ELF-1 (cell line): ENCODE measurements at regions not wholly inside any gene's neighbourhood (a gene's known extent, or its start where the extent isn't known, plus 50 kb on each side); places are given as distances from the start of the nearest gene placed in this dataset.
A peak's percentile ranks its signal among the peaks of the same experiment; 100 is the strongest.

Experiments used
- DNase-seq: peaks from one replicate; pipeline ENCODE4 v3.0.0-alpha.2; 2016; ENCODE audit warnings: low read depth, low spot score

DNA sequence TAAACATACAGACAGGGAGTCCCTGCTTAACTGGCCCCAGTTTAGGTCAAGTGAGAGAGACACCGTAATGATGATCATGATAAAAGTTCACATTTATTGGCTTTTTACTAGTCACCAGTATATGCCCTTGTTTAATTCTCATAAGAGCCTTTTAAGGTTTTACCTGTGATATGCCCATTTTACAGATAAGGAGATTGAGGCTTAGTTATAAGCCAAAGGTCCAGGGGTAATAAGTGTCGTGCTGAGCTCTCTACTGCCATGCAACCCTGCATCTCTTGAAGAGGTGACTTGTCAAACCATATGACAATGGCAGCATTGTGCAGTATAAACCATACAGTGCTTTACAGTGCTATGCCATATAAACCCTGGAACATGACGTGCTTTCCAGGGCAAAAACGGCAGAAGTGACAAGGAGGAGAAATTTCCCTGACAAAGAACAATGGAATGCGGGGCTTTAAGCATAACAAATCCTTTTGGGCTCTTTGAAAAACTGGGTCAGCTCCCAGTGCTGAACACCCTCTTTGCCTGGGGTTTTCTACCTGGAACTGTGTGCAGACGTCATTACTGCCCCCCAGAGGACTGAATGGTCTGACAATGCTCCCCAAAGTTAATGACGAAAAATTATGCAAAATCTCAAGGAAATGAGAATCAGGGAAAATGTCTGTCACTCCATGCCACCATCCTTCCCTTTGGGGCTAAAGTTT lies 59.7 kb upstream of the C14orf132 start:
- peak; percentile 70 for DNase-seq

- no peak for DNase-seq
Observed at GRCh38 chr14:95980402-95980801, 58.8 kb upstream of the C14orf132 start.

DNA sequence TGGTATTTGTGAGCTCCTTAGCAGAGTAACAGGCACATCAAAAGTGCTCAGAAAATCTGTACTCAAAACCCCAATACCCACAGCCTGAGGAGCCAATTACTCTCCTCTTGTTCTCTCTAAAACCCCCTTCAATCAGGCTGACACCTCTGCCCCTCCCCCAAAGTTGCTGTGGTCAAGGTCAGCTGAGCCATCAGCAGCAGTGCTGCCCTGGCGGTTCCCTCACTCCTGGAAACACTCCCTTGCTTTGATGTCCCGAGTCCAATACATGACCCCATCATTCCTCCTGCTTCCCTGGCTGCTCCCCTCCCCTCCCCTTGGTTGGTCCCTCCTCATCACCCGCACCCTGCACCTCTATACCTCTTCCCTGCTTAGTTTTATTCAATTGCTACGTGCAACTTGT lies 57.2 kb upstream of the C14orf132 start:
- DNase-seq, result no peak

- no peak for DNase-seq
Observed at GRCh38 chr14:95984206-95984605, 55.0 kb upstream of the C14orf132 start.
